ENCODE measurements at regions not wholly inside any gene's neighbourhood (a gene's known extent, or its start where the extent isn't known, plus 50 kb on each side); places are given as distances from the start of the nearest gene placed in this dataset.

DNA sequence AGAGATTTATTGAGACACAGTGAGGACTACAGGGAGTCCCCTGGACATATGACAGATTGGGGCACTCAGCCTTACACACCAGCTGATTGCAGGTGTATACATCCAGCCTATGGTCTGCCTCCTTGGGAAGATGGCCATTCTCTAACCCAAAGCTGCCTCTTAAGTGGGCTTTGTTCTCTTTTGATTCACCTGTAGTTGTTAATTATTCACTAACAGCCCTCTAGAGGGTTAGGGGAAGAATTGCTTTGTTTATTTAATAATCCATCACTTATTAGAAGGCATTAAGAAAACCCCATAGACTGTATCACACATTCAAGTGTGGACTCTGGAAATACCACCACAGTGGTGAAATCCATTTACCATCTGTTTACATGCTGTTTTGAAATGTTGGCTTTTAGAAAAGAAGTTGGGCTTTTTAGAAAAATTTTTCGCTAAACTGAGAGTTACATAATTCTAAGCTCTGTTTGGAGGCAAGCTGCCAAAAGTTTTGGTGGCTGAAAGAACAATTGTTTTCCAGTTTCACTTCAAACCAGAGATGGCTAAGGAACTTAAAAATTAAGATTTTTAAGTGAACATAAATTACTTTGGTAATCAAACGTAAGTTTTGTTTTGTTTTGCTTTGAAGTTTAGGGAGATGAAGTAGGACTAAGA is 379.1 kb downstream of the ADRA2A start:
- Histone ChIP-seq H4K5ac (ENCODE audit: insufficient read length, low read depth, low read length) (no peak overlapping the region), H2BK12ac (ENCODE audit: low read depth, low read length) (no peak overlapping the region), H3K56ac (replicated peaks; ENCODE audit: insufficient read length, low read depth, low read length) (no peak overlapping the region), H3K9me3 (ENCODE audit: insufficient read depth in 2 of 2, low read depth in 1 of 2, low read length in 1 of 2) (peaks cover 0 to 2% of the 10 kb centered on the region in 2 experiments; a peak in 1 of 4 replicates), H3K79me2 (ENCODE audit: control insufficient read depth in 1 of 2, insufficient read depth in 2 of 2, low read length in 2 of 2) (no peaks in the 10 kb centered on the region), H4K91ac (replicated peaks; ENCODE audit: insufficient read length, low read length) (no peak overlapping the region), H3K23ac (ENCODE audit: insufficient read length) (no peak overlapping the region), H2AK5ac (ENCODE audit: low read depth, low read length) (no peak overlapping the region), H2AFZ (ENCODE audit: low read length) (no peak overlapping the region), H3K27me3 (replicated peaks in 1 of 4; ENCODE audit: control insufficient read depth in 3 of 4, extremely low read depth in 1 of 4, insufficient read depth in 3 of 4, low read length in 3 of 4) (no peaks in the 10 kb centered on the region; a peak in 1 of 7 replicates), H3K79me1 (ENCODE audit: low read depth, low read length) (no peaks in the 10 kb centered on the region), H2BK5ac (ENCODE audit: low read depth, low read length) (no peak overlapping the region), H2BK20ac (ENCODE audit: low read length) (no peak overlapping the region), H3K18ac (ENCODE audit: extremely low read depth, low read length) (no peak overlapping the region), H4K8ac (ENCODE audit: extremely low read depth, insufficient read depth, low read length) (no peak overlapping the region), H2BK120ac (replicated peaks; ENCODE audit: low read depth, low read length) (no peak overlapping the region), H3K4me3 (ENCODE audit: extremely low read depth in 1 of 4, insufficient read depth in 2 of 4, low read depth in 3 of 4, low read length in 4 of 4) (no peak overlapping the region), H4K20me1 (replicated peaks in 1 of 2; ENCODE audit: control insufficient read depth in 1 of 2, insufficient read depth in 2 of 2, low read length in 2 of 2) (no peaks in the 10 kb centered on the region), H3K14ac (ENCODE audit: insufficient read length) (no peak overlapping the region), H2BK15ac (ENCODE audit: low read length) (no peak overlapping the region), H3K4ac (replicated peaks; ENCODE audit: insufficient read length, low read depth, low read length) (no peak overlapping the region), H3K4me2 (ENCODE audit: insufficient read depth in 1 of 2, low read depth in 2 of 2, low read length in 2 of 2) (no peak overlapping the region), H3K27ac (ENCODE audit: low read depth, low read length) (no peak overlapping the region), H3K4me1 (replicated peaks in 1 of 4; ENCODE audit: control insufficient read depth in 3 of 4, insufficient read depth in 4 of 4, low read length in 3 of 4) (no peaks in the 10 kb centered on the region), H3K36me3 (ENCODE audit: control insufficient read depth in 2 of 4, insufficient read depth in 4 of 4, low read length in 3 of 4) (no peaks in the 10 kb centered on the region), H3K9ac (replicated peaks in 1 of 4; ENCODE audit: extremely low read depth in 1 of 4, low read depth in 3 of 4, low read length in 3 of 4) (no peak overlapping the region), H3K23me2 (ENCODE audit: low read depth, low read length) (no peaks in the 10 kb centered on the region; the same call in 1 of the 2 replicates)
- POLR2A ChIA-PET (ENCODE audit: partially characterized antibody) = no interaction called here
- TF ChIP-seq BACH1 (IDR thresholded peaks at IDR 0.05; ENCODE audit: low read length) (no peak), SIN3A (conservative IDR thresholded peaks at IDR 0.05 in 1 of 2, IDR thresholded peaks at IDR 0.05 in 1 of 2; ENCODE audit: low read depth in 1 of 2, low read length in 2 of 2) (no peak), BRCA1 (IDR thresholded peaks at IDR 0.05; ENCODE audit: low read depth, low read length) (no peak), RBBP5 (IDR thresholded peaks at IDR 0.05; ENCODE audit: borderline replicate concordance, low read depth, low read length) (no peak), SP2 (IDR thresholded peaks at IDR 0.05; ENCODE audit: low read length) (no peak), FOSL1 (IDR thresholded peaks at IDR 0.05; ENCODE audit: insufficient read depth, low read depth, low read length) (no peak), RFX5 (IDR thresholded peaks at IDR 0.05; ENCODE audit: borderline replicate concordance, low read depth, low read length) (no peak), SUZ12 (IDR thresholded peaks at IDR 0.05; ENCODE audit: low read length) (no peak), SIX5 (IDR thresholded peaks at IDR 0.05; ENCODE audit: low read depth, low read length) (no peak), ZNF274 (IDR thresholded peaks at IDR 0.05; ENCODE audit: borderline replicate concordance, extremely low read depth, low read length) (no peak), NRF1 (IDR thresholded peaks at IDR 0.05; ENCODE audit: low read depth, low read length) (no peak)
- TF ChIP-seq, protein P1, sequence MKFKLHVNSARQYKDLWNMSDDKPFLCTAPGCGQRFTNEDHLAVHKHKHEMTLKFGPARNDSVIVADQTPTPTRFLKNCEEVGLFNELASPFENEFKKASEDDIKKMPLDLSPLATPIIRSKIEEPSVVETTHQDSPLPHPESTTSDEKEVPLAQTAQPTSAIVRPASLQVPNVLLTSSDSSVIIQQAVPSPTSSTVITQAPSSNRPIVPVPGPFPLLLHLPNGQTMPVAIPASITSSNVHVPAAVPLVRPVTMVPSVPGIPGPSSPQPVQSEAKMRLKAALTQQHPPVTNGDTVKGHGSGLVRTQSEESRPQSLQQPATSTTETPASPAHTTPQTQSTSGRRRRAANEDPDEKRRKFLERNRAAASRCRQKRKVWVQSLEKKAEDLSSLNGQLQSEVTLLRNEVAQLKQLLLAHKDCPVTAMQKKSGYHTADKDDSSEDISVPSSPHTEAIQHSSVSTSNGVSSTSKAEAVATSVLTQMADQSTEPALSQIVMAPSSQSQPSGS (IDR thresholded peaks at IDR 0.05; ENCODE audit: low read length) = no peak
- CTCF ChIA-PET (ENCODE audit: partially characterized antibody) = no interaction called here
- DNase-seq (ENCODE audit: low read depth in 1 of 2, low spot score in 2 of 2) (no peak), FAIRE-seq (no peak)
- 94% methylated on average over 2 of the region's 2 CpGs; no CpG with 5 or more reads in 1 of the 2 experiments for WGBS, 2 experiments (ENCODE audit: extremely low coverage in 1 of 2, insufficient coverage in 1 of 2, insufficient read length in 1 of 2, insufficient replicate concordance in 2 of 2, low coverage in 1 of 2, low lambda C conversion rate in 2 of 2, missing lambda C conversion rate in 1 of 2)

Data from H1 (cell line).